HL-60/S4 treated with retinoic acid at 250 ng/mL for 4 days and 3 days (cell line): ENCODE measurements at regions not wholly inside any gene's neighbourhood (a gene's known extent, or its start where the extent isn't known, plus 50 kb on each side); places are given as distances from the start of the nearest gene placed in this dataset.
"Not testable (repeated sequence)": the region's sequence is repeated elsewhere in the genome, so short reads cannot be mapped to it uniquely, and the experiment has no call there.

ENCODE experiments used
- in situ Hi-C: fragments of 300-500 bp; cut with MboI; formaldehyde crosslinking; loops from 2 replicates; pipeline ENCODE4 v1.7.0; 2022; ENCODE audit warnings: low sequenced_read_pairs

- in situ Hi-C loops: loop anchor here (5.0 to 10.0 kb wide), 2 partner anchors 161 to 239 kb away; partner anchors contain the start of gene TNFAIP3
Observed at GRCh38 chr6:137706083-137706750, 160.8 kb upstream of the TNFAIP3 start.

GRCh38 chr6:137707038-137707589 is 159.9 kb upstream of the TNFAIP3 start:
- in situ Hi-C loops: loop anchor here (5.0 to 10.0 kb wide), 2 partner anchors 160 to 238 kb away; partner anchors contain the start of gene TNFAIP3

GRCh38 chr6:137707590-137708360 is 159.3 kb upstream of the TNFAIP3 start:
- in situ Hi-C loops: loop anchor here (5.0 to 10.0 kb wide), 2 partner anchors 160 to 237 kb away; partner anchors contain the start of gene TNFAIP3

GRCh38 chr6:137708481-137708880 is 158.6 kb upstream of the TNFAIP3 start:
- in situ Hi-C loops: loop anchor here (5.0 to 10.0 kb wide), 2 partner anchors 159 to 236 kb away; partner anchors contain the start of gene TNFAIP3

GRCh38 chr6:137709424-137710236 is 157.4 kb upstream of the TNFAIP3 start:
- in situ Hi-C loops: loop anchor here (5.0 to 10.0 kb wide), 2 partner anchors 158 to 235 kb away; partner anchors contain the start of gene TNFAIP3

GRCh38 chr6:137711972-137712371 is 155.1 kb upstream of the TNFAIP3 start:
- in situ Hi-C loops: no loop called here

GRCh38 chr6:137712587-137712986 is 154.5 kb upstream of the TNFAIP3 start:
- in situ Hi-C loops: no loop called here

- in situ Hi-C loops: no loop called here
Observed at GRCh38 chr6:137715589-137716045, 151.4 kb upstream of the TNFAIP3 start.

- in situ Hi-C loops: no loop called here
Observed at GRCh38 chr6:137717074-137718073, 149.7 kb upstream of the TNFAIP3 start.

GRCh38 chr6:137718903-137719302 is 148.2 kb upstream of the TNFAIP3 start:
- in situ Hi-C loops: not testable (repeated sequence)

- in situ Hi-C loops: no loop called here
Observed at GRCh38 chr6:137722749-137723272, 144.2 kb upstream of the TNFAIP3 start.

GRCh38 chr6:137723273-137724017 is 143.6 kb upstream of the TNFAIP3 start:
- in situ Hi-C loops: no loop called here

- in situ Hi-C loops: no loop called here
Observed at GRCh38 chr6:137724018-137724403, 143.0 kb upstream of the TNFAIP3 start.

GRCh38 chr6:137724495-137725211 is 142.4 kb upstream of the TNFAIP3 start:
- in situ Hi-C loops: no loop called here

- in situ Hi-C loops: no loop called here
Observed at GRCh38 chr6:137725949-137726348, 141.1 kb upstream of the TNFAIP3 start.

GRCh38 chr6:137726582-137726981 is 140.5 kb upstream of the TNFAIP3 start:
- in situ Hi-C loops: no loop called here

- in situ Hi-C loops: no loop called here
Observed at GRCh38 chr6:137727216-137727765, 139.8 kb upstream of the TNFAIP3 start.
